ENCODE measurements at regions not wholly inside any gene's neighbourhood (a gene's known extent, or its start where the extent isn't known, plus 50 kb on each side); places are given as distances from the start of the nearest gene placed in this dataset.

- TF ChIP-seq CTCF (IDR thresholded peaks at IDR 0.05; ENCODE audit: low read depth, low read length) (peak; percentile 75), EZH2phosphoT487 (IDR thresholded peaks at IDR 0.05; ENCODE audit: low read depth) (no peak)
- Histone ChIP-seq H3K9ac (ENCODE audit: low read length) (no peak overlapping the region), H3K4me2 (ENCODE audit: low read length) (peak overlapping the region; percentile 23; the same call in 1 of the 2 replicates), H3K27me3 (ENCODE audit: low read depth, low read length) (peaks cover 20% of the 10 kb centered on the region), H3K9me3 (ENCODE audit: insufficient read depth, low read length) (no peaks in the 10 kb centered on the region), H3K4me1 (ENCODE audit: low read length) (no peaks in the 10 kb centered on the region), H3K36me3 (replicated peaks; ENCODE audit: low read depth, low read length) (no peaks in the 10 kb centered on the region), H3K4me3 (ENCODE audit: low read length) (no peak overlapping the region), H4K20me1 (ENCODE audit: insufficient read depth, low read length) (no peaks in the 10 kb centered on the region), H3K27ac (ENCODE audit: low read length) (no peak overlapping the region), H2AFZ (ENCODE audit: low read depth, low read length) (no peak overlapping the region), H3K79me2 (ENCODE audit: low read length) (no peaks in the 10 kb centered on the region)
Observed at GRCh38 chr7:86939197-86939814, 120.1 kb downstream of the ELAPOR2 start.

- no peaks in the 10 kb centered on the region for H4K20me1 ChIP-seq (ENCODE audit: insufficient read depth, low read length)
- no peak overlapping the region for H2AFZ ChIP-seq (ENCODE audit: low read depth, low read length)
- no peaks in the 10 kb centered on the region for H3K79me2 ChIP-seq (ENCODE audit: low read length)
- no peak overlapping the region for H3K4me3 ChIP-seq (ENCODE audit: low read length)
- no peak overlapping the region for H3K4me2 ChIP-seq (ENCODE audit: low read length)
- H3K9ac ChIP-seq (ENCODE audit: low read length), result no peak overlapping the region
- TF ChIP-seq EZH2phosphoT487 (IDR thresholded peaks at IDR 0.05; ENCODE audit: low read depth) (no peak), CTCF (IDR thresholded peaks at IDR 0.05; ENCODE audit: low read depth, low read length) (no peak)
- H3K4me1 ChIP-seq (ENCODE audit: low read length), result no peaks in the 10 kb centered on the region
- no peaks in the 10 kb centered on the region for H3K9me3 ChIP-seq (ENCODE audit: insufficient read depth, low read length)
- H3K27ac ChIP-seq (ENCODE audit: low read length), result no peak overlapping the region
- 0 out of 2 replicates have a peak, but pooled peaks cover 6% of the 10 kb centered on the region for H3K27me3 ChIP-seq (ENCODE audit: low read depth, low read length)
- H3K36me3 ChIP-seq (replicated peaks; ENCODE audit: low read depth, low read length), result no peaks in the 10 kb centered on the region
Observed at GRCh38 chr7:86937363-86937878, 122.0 kb downstream of the ELAPOR2 start.

- no peaks in the 10 kb centered on the region for H3K27me3 ChIP-seq (ENCODE audit: low read depth, low read length)
- no peak overlapping the region for H2AFZ ChIP-seq (ENCODE audit: low read depth, low read length)
- no peak for TF ChIP-seq EZH2phosphoT487 (IDR thresholded peaks at IDR 0.05; ENCODE audit: low read depth)
- no peak for TF ChIP-seq CTCF (IDR thresholded peaks at IDR 0.05; ENCODE audit: low read depth, low read length)
- H3K27ac ChIP-seq (ENCODE audit: low read length), result no peak overlapping the region
- H3K4me3 ChIP-seq (ENCODE audit: low read length), result no peak overlapping the region
- H3K79me2 ChIP-seq (ENCODE audit: low read length), result no peaks in the 10 kb centered on the region
- no peak overlapping the region for H3K9ac ChIP-seq (ENCODE audit: low read length)
- H3K9me3 ChIP-seq (ENCODE audit: insufficient read depth, low read length), result no peaks in the 10 kb centered on the region
- peaks cover 35% of the 10 kb centered on the region for H3K4me1 ChIP-seq (ENCODE audit: low read length)
- no peak overlapping the region for H3K4me2 ChIP-seq (ENCODE audit: low read length)
- H3K36me3 ChIP-seq (replicated peaks; ENCODE audit: low read depth, low read length), result peaks cover 7% of the 10 kb centered on the region
- no peaks in the 10 kb centered on the region for H4K20me1 ChIP-seq (ENCODE audit: insufficient read depth, low read length)
Observed at GRCh38 chr7:86933295-86933845, 126.1 kb downstream of the ELAPOR2 start.

GRCh38 chr7:86932038-86932512 is 127.4 kb downstream of the ELAPOR2 start:
- Histone ChIP-seq H3K36me3 (replicated peaks; ENCODE audit: low read depth, low read length) (peaks cover 7% of the 10 kb centered on the region), H3K4me3 (ENCODE audit: low read length) (no peak overlapping the region), H3K4me1 (ENCODE audit: low read length) (peaks cover 38% of the 10 kb centered on the region), H3K27ac (ENCODE audit: low read length) (peak overlapping the region; percentile 63), H4K20me1 (ENCODE audit: insufficient read depth, low read length) (no peaks in the 10 kb centered on the region), H3K9me3 (ENCODE audit: insufficient read depth, low read length) (no peaks in the 10 kb centered on the region), H3K4me2 (ENCODE audit: low read length) (peak overlapping the region; percentile 39; the same call in 1 of the 2 replicates), H2AFZ (ENCODE audit: low read depth, low read length) (no peak overlapping the region), H3K9ac (ENCODE audit: low read length) (no peak overlapping the region), H3K79me2 (ENCODE audit: low read length) (no peaks in the 10 kb centered on the region), H3K27me3 (ENCODE audit: low read depth, low read length) (no peaks in the 10 kb centered on the region)
- no peak for TF ChIP-seq CTCF (IDR thresholded peaks at IDR 0.05; ENCODE audit: low read depth, low read length)
- TF ChIP-seq EZH2phosphoT487 (IDR thresholded peaks at IDR 0.05; ENCODE audit: low read depth), result no peak
